ENCODE measurements at regions not wholly inside any gene's neighbourhood (a gene's known extent, or its start where the extent isn't known, plus 50 kb on each side); places are given as distances from the start of the nearest gene placed in this dataset.

DNA sequence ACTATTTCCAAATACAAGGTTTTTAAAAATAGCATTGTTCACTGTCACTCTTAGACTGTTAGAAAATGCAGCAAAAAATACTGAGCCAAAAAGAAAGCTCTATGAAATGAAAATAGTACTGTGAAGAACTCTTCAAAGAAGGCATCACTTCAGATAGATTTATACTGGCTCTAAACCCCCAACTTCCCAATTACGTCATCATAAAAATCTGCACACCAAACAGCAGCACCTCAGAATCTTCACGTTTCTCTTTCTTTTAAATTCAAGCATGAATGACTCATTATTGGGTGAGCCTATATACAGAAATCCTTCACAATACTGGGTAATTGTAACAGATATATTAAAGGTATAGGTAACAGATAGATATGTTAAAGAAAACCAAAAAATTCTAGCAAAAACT is 208.4 kb upstream of the HTR1E start:
- TF ChIP-seq, protein P1, sequence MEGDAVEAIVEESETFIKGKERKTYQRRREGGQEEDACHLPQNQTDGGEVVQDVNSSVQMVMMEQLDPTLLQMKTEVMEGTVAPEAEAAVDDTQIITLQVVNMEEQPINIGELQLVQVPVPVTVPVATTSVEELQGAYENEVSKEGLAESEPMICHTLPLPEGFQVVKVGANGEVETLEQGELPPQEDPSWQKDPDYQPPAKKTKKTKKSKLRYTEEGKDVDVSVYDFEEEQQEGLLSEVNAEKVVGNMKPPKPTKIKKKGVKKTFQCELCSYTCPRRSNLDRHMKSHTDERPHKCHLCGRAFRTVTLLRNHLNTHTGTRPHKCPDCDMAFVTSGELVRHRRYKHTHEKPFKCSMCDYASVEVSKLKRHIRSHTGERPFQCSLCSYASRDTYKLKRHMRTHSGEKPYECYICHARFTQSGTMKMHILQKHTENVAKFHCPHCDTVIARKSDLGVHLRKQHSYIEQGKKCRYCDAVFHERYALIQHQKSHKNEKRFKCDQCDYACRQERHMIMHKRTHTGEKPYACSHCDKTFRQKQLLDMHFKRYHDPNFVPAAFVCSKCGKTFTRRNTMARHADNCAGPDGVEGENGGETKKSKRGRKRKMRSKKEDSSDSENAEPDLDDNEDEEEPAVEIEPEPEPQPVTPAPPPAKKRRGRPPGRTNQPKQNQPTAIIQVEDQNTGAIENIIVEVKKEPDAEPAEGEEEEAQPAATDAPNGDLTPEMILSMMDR (IDR thresholded peaks at IDR 0.05), result no peak
- TF ChIP-seq POLR2A (IDR thresholded peaks at IDR 0.05), result no peak

Measured in right lobe of liver (tissue), 4 donors.